ENCODE measurements at regions not wholly inside any gene's neighbourhood (a gene's known extent, or its start where the extent isn't known, plus 50 kb on each side); places are given as distances from the start of the nearest gene placed in this dataset.

DNA sequence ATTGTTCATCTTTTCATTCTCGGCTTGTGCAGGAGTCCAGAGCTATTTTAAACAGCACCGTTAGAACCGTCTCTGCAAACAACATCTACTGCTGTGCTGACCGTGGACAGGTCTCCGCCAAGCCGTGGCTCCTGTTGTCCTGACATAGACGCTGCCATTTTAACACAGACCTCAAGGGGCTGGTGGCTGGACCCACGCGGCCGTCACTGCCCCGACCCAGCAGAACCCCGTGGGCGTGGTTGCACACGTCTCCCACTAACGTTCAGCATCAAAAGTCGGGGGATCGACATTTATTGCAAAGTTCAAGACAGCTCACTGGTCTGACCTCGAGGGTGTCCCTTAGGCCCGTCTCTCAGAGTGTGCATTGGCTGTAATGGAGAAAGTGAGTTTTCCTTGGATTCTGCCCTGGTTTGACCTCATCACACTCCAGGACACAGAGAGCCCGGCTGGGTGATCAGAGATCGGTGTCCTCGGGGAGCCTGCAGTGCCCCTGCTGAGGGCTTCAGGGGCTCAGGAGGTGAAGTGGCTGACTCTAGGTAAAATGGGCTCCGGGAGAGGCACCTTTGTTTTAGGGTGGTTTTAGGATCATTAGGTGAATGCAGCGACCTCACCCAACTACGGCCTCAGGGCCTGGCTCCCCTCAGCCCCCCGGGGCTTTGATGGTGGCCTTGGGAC lies 363.2 kb downstream of the THBS2 start:
- H3K4me3 Mint-ChIP-seq: no peak overlapping the region
- no peaks in the 10 kb centered on the region for H3K36me3 Mint-ChIP-seq (ENCODE audit: low read depth)
- H3K27me3 Mint-ChIP-seq (ENCODE audit: low read depth): peaks cover 3% of the 10 kb centered on the region
- no peak overlapping the region for H3K27ac Mint-ChIP-seq (ENCODE audit: unreplicated experiment)
- TF ChIP-seq, protein P1, sequence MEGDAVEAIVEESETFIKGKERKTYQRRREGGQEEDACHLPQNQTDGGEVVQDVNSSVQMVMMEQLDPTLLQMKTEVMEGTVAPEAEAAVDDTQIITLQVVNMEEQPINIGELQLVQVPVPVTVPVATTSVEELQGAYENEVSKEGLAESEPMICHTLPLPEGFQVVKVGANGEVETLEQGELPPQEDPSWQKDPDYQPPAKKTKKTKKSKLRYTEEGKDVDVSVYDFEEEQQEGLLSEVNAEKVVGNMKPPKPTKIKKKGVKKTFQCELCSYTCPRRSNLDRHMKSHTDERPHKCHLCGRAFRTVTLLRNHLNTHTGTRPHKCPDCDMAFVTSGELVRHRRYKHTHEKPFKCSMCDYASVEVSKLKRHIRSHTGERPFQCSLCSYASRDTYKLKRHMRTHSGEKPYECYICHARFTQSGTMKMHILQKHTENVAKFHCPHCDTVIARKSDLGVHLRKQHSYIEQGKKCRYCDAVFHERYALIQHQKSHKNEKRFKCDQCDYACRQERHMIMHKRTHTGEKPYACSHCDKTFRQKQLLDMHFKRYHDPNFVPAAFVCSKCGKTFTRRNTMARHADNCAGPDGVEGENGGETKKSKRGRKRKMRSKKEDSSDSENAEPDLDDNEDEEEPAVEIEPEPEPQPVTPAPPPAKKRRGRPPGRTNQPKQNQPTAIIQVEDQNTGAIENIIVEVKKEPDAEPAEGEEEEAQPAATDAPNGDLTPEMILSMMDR (conservative IDR thresholded peaks at IDR 0.05): no peak
- DNase-seq (ENCODE audit: low read depth, low spot score): no peak
- peaks cover 12% of the 10 kb centered on the region for H3K4me1 Mint-ChIP-seq
- no peaks in the 10 kb centered on the region for H3K9me3 Mint-ChIP-seq

DNA sequence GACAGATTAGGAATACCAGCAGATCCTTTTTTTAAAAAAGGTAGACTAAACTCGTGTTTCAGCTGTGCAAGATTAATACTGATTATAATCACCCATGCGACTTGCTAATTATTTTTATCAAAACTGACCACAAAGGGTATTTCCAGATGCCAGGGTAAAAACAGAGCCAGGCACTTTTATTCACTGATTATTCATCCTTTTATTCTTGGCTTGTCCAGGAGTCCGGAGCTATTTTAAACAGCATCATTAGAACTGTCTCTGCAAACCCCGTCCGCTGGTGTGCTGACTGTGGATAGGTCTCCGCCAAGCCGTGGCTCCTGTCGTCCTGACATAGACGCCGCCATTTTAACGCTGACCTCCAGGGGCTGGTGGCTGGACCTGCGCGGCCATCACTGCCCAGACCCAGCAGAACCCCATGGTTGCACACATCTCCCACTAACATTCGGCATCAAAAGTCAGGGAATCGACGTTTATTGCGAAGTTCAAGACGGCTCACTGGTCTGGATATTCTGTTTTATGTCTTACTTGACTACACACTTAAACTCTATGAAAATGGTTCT lies 364.8 kb downstream of the THBS2 start:
- no peak overlapping the region for H3K27ac Mint-ChIP-seq (ENCODE audit: unreplicated experiment)
- TF ChIP-seq, protein P1 (conservative IDR thresholded peaks at IDR 0.05): no peak
- H3K4me1 Mint-ChIP-seq: peaks cover 10% of the 10 kb centered on the region
- peaks cover 7% of the 10 kb centered on the region for H3K27me3 Mint-ChIP-seq (ENCODE audit: low read depth)
- H3K4me3 Mint-ChIP-seq: no peak overlapping the region
- H3K36me3 Mint-ChIP-seq (ENCODE audit: low read depth): no peaks in the 10 kb centered on the region
- H3K9me3 Mint-ChIP-seq: no peaks in the 10 kb centered on the region
- no peak for DNase-seq (ENCODE audit: low read depth, low spot score)

DNA sequence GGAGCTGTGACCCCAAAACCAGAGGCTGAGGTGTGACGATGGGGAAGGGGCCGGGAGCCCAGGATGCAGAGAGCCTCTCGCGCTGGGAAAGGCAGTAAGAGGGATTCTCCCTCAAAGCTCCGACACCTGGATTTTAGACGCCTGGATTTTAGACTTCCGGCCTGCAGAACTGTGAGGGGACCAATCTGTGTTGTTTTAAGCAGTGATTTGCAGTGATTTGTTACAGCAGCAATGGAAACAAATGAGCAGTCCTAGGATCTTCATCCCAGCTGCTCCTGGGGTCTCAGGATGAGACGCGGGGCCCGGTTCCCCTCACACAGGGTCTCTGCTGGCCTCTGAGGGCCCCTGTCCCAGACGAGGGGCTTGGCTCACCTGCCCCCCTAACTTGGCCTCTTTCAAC lies 365.5 kb downstream of the THBS2 start:
- DNase-seq (ENCODE audit: low read depth, low spot score): no peak
- no peak overlapping the region for H3K27ac Mint-ChIP-seq (ENCODE audit: unreplicated experiment)
- peaks cover 4% of the 10 kb centered on the region for H3K27me3 Mint-ChIP-seq (ENCODE audit: low read depth)
- TF ChIP-seq, protein P1 (conservative IDR thresholded peaks at IDR 0.05): no peak
- peaks cover 10% of the 10 kb centered on the region for H3K4me1 Mint-ChIP-seq
- H3K4me3 Mint-ChIP-seq: no peak overlapping the region
- H3K9me3 Mint-ChIP-seq: no peaks in the 10 kb centered on the region
- H3K36me3 Mint-ChIP-seq (ENCODE audit: low read depth): no peaks in the 10 kb centered on the region

DNA sequence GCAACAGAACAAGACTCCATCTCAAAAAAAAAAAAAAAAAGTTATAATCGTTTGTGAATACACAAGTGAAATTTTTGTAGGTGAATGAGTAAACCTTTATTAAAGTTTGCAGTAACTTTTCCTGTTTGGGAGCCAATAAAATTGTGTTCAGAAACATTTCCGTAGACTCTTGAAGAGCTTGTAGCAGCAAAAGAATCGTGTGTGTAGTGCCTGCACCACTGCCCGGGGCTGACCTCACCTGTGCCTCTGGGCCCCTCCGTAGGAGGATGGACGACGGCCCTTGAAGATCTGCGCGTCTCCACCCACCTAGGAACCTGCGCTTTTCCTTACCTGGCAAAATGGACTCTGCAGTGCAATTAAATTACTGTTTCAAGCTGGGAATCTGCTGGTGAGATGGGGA lies 366.0 kb downstream of the THBS2 start:
- no peaks in the 10 kb centered on the region for H3K9me3 Mint-ChIP-seq
- TF ChIP-seq, protein P1 (conservative IDR thresholded peaks at IDR 0.05): no peak
- H3K36me3 Mint-ChIP-seq (ENCODE audit: low read depth): no peaks in the 10 kb centered on the region
- no peak overlapping the region for H3K4me3 Mint-ChIP-seq
- no peak for DNase-seq (ENCODE audit: low read depth, low spot score)
- H3K4me1 Mint-ChIP-seq: peaks cover 10% of the 10 kb centered on the region
- H3K27ac Mint-ChIP-seq (ENCODE audit: unreplicated experiment): no peak overlapping the region
- H3K27me3 Mint-ChIP-seq (ENCODE audit: low read depth): peaks cover 4% of the 10 kb centered on the region

DNA sequence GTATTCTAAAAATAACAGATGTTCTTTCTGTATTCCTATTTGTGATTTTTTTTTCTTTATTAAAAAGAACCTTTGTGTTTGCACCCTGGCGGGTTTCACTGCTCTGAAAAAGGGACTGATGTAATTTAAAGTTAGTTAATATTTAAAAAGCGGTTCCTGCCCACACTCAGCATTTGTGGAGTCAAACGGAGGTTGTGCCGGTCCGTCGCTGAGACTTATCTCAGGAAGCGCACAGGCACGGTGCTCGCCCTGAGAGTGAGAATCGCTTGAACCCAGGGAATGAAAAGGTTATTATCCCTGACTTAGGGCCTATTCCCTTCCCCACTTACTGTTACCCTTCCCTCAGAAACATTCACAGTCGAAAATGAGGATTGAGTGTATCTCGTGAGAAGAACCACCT lies 366.7 kb downstream of the THBS2 start:
- no peaks in the 10 kb centered on the region for H3K36me3 Mint-ChIP-seq (ENCODE audit: low read depth)
- no peaks in the 10 kb centered on the region for H3K9me3 Mint-ChIP-seq
- peaks cover 10% of the 10 kb centered on the region for H3K4me1 Mint-ChIP-seq
- H3K27ac Mint-ChIP-seq (ENCODE audit: unreplicated experiment): no peak overlapping the region
- TF ChIP-seq, protein P1 (conservative IDR thresholded peaks at IDR 0.05): no peak
- no peak for DNase-seq (ENCODE audit: low read depth, low spot score)
- no peak overlapping the region for H3K4me3 Mint-ChIP-seq
- H3K27me3 Mint-ChIP-seq (ENCODE audit: low read depth): peaks cover 4% of the 10 kb centered on the region

All from neural crest cell (in vitro differentiated cells).